GM12865 (cell line): ENCODE measurements at regions not wholly inside any gene's neighbourhood (a gene's known extent, or its start where the extent isn't known, plus 50 kb on each side); places are given as distances from the start of the nearest gene placed in this dataset.

Experiments
- DNase-seq: peaks from one replicate; pipeline ENCODE4 v3.0.0; 2010; ENCODE audit warnings: low read depth
- H3K4me3 ChIP-seq: 2 replicates; pipeline ENCODE4 v1.5.1; 2011; ENCODE audit warnings: mild to moderate bottlenecking, low read depth, low read length, control low read depth
- TF ChIP-seq, protein P1 (sequence below): IDR thresholded peaks from 2 replicates; pipeline ENCODE4 v1.5.1; 2011; ENCODE audit warnings: low read length, control low read depth, low read depth, inconsistent platforms; ENCODE audit not compliant: insufficient read depth; ENCODE audit errors: missing control alignments

- no peak for DNase-seq
- TF ChIP-seq, protein P1, sequence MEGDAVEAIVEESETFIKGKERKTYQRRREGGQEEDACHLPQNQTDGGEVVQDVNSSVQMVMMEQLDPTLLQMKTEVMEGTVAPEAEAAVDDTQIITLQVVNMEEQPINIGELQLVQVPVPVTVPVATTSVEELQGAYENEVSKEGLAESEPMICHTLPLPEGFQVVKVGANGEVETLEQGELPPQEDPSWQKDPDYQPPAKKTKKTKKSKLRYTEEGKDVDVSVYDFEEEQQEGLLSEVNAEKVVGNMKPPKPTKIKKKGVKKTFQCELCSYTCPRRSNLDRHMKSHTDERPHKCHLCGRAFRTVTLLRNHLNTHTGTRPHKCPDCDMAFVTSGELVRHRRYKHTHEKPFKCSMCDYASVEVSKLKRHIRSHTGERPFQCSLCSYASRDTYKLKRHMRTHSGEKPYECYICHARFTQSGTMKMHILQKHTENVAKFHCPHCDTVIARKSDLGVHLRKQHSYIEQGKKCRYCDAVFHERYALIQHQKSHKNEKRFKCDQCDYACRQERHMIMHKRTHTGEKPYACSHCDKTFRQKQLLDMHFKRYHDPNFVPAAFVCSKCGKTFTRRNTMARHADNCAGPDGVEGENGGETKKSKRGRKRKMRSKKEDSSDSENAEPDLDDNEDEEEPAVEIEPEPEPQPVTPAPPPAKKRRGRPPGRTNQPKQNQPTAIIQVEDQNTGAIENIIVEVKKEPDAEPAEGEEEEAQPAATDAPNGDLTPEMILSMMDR = no peak
- no peak overlapping the region for H3K4me3 ChIP-seq
Measured at GRCh38 chr22:27336151-27337090, 465.1 kb downstream of the MN1 start.

DNA sequence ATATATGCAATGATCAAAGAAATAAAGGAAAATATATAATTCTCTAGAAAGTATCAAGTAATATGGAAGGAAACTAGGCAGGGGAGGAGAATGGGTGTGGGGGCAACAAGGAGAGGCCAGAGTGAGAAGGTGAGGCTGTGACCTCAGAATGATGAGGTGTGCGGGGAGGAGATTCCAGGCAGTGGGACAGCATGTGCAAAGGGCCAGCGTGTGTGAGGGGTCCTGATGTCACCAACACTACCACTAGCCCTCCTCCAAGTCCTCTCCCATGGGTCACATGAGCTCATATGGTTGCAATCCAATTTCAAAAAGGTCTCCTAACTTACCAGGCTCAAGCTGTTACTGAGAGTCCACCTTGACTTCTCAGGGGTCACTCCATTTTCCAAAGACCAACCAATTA is 463.9 kb downstream of the MN1 start:
- DNase-seq = no peak
- no peak overlapping the region for H3K4me3 ChIP-seq
- TF ChIP-seq, protein P1 = no peak

DNA sequence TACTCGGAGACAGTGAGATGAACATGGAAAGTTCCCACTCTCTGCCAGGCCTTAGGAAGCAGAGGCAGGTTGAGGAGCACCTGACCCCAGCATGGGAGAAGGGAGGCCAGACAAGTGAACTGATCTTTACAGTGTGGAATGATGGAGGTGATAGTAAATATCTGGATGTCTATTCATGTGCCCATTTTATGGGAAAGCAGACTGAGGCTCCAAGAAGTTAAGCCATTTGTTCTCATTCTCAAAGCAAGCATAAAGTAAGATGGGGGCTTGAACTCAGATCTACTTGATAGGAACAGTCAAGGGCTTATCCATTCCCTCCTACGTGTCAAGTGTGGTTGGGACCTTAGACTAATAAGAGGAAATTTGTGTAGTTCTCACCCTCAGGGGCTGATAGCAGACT is 461.5 kb downstream of the MN1 start:
- H3K4me3 ChIP-seq = no peak overlapping the region
- DNase-seq = no peak
- TF ChIP-seq, protein P1 = no peak

GRCh38 chr22:27344546-27344945 is 457.0 kb downstream of the MN1 start:
- TF ChIP-seq, protein P1 = no peak
- H3K4me3 ChIP-seq = no peak overlapping the region
- DNase-seq = no peak

DNA sequence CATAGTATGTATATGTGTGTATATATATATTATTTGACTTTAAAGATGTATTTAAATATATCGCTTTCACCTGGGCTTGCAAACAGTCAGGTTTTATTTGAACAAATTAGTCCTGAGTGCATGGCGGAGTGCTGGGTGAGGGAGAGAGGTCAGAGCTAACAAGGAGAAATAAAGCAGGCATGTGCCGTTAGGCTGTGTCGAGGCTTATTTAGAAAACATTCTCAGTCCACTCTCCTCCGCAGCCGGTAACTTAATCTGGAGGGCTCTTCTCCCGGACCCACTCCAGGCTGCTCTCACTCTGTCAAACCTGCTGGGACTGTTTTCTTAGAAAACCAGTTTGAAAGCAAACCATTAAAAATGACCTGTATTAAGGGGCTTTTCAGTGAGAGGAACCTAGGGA is 455.9 kb downstream of the MN1 start:
- TF ChIP-seq, protein P1 = no peak
- no peak for DNase-seq
- no peak overlapping the region for H3K4me3 ChIP-seq

- no peak for DNase-seq
- no peak overlapping the region for H3K4me3 ChIP-seq
- TF ChIP-seq, protein P1 = no peak
Measured at GRCh38 chr22:27347951-27348350, 453.6 kb downstream of the MN1 start.
